ENCODE measurements at regions not wholly inside any gene's neighbourhood (a gene's known extent, or its start where the extent isn't known, plus 50 kb on each side); places are given as distances from the start of the nearest gene placed in this dataset.
"Not testable (repeated sequence)": the region's sequence is repeated elsewhere in the genome, so short reads cannot be mapped to it uniquely, and the experiment has no call there.

- DNase-seq, H3K4me1 Mint-ChIP-seq, H3K4me3 Mint-ChIP-seq, CTCF ChIA-PET, H3K27me3 Mint-ChIP-seq, H3K27ac Mint-ChIP-seq, H3K9me3 Mint-ChIP-seq, H3K36me3 Mint-ChIP-seq: not testable (repeated sequence)
These were observed 561.4 kb upstream of the CHAC2 start for GRCh38 chr2:53206226-53206625.

GRCh38 chr2:53202063-53202462 lies 565.5 kb upstream of the CHAC2 start:
- Mint-ChIP-seq H3K27ac (no peak overlapping the region), H3K36me3 (no peaks in the 10 kb centered on the region), H3K27me3 (no peaks in the 10 kb centered on the region), H3K9me3 (no peaks in the 10 kb centered on the region), H3K4me1 (no peaks in the 10 kb centered on the region), H3K4me3 (no peak overlapping the region)
- CTCF ChIA-PET: no interaction called here
- no peak for DNase-seq

DNA sequence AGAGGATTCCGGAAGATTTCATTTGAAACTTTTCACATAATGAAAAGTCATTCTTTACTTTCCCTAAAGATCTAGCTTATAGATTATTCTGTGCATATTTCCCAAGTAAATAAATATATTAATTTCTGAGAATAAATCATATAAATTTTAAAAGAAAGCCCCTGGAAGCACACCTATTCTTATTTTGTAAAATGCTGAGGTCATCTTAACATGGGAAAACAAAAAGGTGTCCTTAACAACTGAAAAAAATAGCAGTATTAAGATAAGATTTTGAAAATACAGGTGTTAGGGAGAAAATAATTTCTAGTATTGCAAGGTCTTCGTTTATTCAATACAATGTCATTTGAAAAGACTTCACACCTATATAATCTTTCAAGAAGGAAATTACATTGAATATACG lies 567.5 kb upstream of the CHAC2 start:
- Mint-ChIP-seq H3K9me3 (no peaks in the 10 kb centered on the region), H3K4me1 (no peaks in the 10 kb centered on the region), H3K27ac (no peak overlapping the region), H3K27me3 (no peaks in the 10 kb centered on the region), H3K36me3 (no peaks in the 10 kb centered on the region), H3K4me3 (no peak overlapping the region)
- no peak for DNase-seq
- CTCF ChIA-PET: no interaction called here

- H3K4me1 Mint-ChIP-seq: no peaks in the 10 kb centered on the region
- no peak for DNase-seq
- CTCF ChIA-PET: no interaction called here
- no peaks in the 10 kb centered on the region for H3K9me3 Mint-ChIP-seq
- H3K36me3 Mint-ChIP-seq: no peaks in the 10 kb centered on the region
- no peaks in the 10 kb centered on the region for H3K27me3 Mint-ChIP-seq
- no peak overlapping the region for H3K4me3 Mint-ChIP-seq
- no peak overlapping the region for H3K27ac Mint-ChIP-seq
These were observed 578.6 kb upstream of the CHAC2 start for GRCh38 chr2:53188851-53189510.

DNA sequence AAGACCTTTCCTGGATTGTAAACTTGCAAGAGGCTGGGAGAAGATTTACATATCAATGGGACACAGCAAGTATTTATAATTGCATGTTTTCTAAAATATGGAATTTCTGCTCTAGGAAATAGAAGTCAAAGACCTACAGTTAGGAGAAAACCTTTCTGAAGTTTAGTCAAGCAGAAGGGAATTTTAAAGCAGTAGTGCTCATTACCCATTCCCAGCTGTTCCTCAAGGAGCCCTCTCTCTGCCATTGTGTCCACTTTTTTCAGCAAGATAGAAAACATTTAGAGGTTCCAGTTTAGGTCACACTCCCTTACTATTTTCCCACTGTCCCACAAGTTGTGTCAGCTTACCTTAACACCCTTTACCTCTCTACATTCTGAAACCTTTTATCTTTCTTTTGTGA lies 584.0 kb upstream of the CHAC2 start:
- Mint-ChIP-seq H3K36me3 (no peaks in the 10 kb centered on the region), H3K4me3 (no peak overlapping the region), H3K4me1 (no peaks in the 10 kb centered on the region), H3K27me3 (no peaks in the 10 kb centered on the region), H3K27ac (no peak overlapping the region), H3K9me3 (no peaks in the 10 kb centered on the region)
- no peak for DNase-seq
- CTCF ChIA-PET: no interaction called here

DNA sequence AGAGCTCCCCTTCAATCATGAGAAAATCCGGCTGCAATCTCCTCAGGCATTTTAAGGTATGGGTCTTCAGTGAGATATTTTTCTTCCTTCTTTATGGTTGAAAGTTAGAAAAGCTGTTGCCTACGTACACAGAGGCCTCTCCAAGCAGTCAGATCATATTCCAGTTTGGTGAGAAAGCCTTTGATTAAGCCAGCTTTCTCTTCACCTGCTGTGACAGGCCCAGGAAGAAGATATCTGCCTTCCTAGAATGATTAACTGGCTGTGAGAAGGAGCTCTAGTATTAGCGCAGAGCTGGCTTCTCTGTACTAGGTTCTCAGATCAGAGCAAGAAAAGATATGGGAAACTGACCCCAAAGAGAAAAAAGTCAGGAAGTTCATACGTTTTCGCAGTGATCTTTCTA lies 585.0 kb upstream of the CHAC2 start:
- Mint-ChIP-seq H3K27ac (no peak overlapping the region), H3K27me3 (no peaks in the 10 kb centered on the region), H3K4me1 (no peaks in the 10 kb centered on the region), H3K4me3 (no peak overlapping the region), H3K9me3 (no peaks in the 10 kb centered on the region), H3K36me3 (no peaks in the 10 kb centered on the region)
- CTCF ChIA-PET: no interaction called here
- no peak for DNase-seq

DNA sequence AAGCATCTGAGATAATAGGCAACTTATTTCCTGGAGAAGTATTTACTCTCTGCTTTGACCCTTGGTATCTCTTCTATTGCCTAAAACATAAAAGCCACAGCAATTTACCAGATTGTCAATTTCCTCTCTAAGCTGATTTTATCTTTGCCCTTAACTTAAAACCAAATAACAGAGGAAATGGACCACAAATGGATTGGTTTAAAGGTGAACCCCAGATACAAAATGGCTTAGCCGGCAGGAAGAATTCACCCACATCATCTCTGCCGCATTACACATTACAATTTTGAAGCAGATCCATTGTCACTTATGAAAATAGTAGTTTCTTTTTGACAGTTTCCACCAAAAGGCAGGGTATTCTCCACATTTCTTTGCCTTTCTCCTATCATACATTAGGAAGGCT lies 585.8 kb upstream of the CHAC2 start:
- Mint-ChIP-seq H3K27me3 (no peaks in the 10 kb centered on the region), H3K9me3 (peaks cover 2% of the 10 kb centered on the region), H3K4me1 (no peaks in the 10 kb centered on the region), H3K4me3 (no peak overlapping the region), H3K36me3 (no peaks in the 10 kb centered on the region), H3K27ac (no peak overlapping the region)
- CTCF ChIA-PET: no interaction called here
- DNase-seq: no peak

DNA sequence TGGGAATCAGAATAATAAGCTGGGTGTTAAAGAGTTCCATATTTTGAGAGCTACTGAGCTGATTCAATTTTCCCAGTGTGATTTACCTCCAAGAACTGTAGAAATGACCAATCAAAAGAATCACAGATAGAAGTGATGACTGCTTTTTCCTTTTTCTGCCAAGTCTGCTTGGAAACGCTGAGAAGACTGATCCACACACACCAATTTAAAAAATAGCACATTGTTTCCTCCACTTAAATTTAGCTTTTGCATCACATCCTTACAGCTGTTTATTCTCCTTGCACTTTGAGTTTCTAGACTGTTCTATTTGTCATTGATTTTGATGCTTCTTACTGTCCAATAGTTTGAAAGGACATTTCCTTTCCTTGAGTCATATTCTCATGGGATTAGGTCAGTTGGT lies 590.3 kb upstream of the CHAC2 start:
- peaks cover 2% of the 10 kb centered on the region for H3K9me3 Mint-ChIP-seq
- H3K27me3 Mint-ChIP-seq: no peaks in the 10 kb centered on the region
- H3K4me1 Mint-ChIP-seq: no peaks in the 10 kb centered on the region
- no peak for DNase-seq
- H3K27ac Mint-ChIP-seq: no peak overlapping the region
- CTCF ChIA-PET: no interaction called here
- H3K4me3 Mint-ChIP-seq: no peak overlapping the region
- H3K36me3 Mint-ChIP-seq: no peaks in the 10 kb centered on the region

GRCh38 chr2:53174539-53174938 lies 593.1 kb upstream of the CHAC2 start:
- H3K4me1 Mint-ChIP-seq: no peaks in the 10 kb centered on the region
- no peak overlapping the region for H3K4me3 Mint-ChIP-seq
- H3K36me3 Mint-ChIP-seq: no peaks in the 10 kb centered on the region
- H3K27ac Mint-ChIP-seq: no peak overlapping the region
- CTCF ChIA-PET: no interaction called here
- DNase-seq: no peak
- H3K27me3 Mint-ChIP-seq: no peaks in the 10 kb centered on the region
- H3K9me3 Mint-ChIP-seq: peaks cover 2% of the 10 kb centered on the region

DNA sequence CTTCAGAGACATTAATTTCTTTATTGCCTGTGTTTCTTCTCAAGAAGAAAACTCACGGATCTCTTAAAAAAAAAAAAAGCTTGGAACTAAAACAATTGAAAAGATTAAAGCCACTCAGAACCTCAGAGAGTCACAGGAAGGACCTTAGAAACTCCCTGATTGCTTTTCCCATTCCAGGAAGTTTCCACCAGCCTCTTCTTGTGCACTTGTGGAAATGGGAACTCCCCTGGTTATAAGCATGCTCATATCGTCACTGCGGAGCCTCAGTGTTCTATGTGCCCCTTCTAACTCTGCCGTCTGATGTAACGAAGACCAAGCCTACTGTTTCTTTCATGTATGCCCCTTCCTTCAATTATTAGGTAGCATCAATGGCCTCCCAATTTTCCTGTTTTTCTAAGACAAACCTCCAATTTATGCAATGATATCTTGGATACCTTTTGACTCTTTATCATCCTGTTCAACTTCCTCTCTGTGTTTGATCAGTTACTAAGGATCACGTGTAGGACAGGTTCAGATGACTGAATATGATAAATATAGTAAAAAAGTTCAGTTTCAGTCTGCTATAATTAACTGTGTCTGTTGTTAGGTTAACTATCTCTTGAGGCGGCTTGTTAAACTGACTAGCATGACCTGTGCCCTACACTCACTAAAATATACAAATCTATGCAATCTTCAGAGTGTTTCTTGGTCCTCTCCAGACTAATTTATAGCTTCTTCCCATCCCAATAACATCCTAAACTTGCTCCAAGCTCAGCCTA lies 593.7 kb upstream of the CHAC2 start:
- no peaks in the 10 kb centered on the region for H3K36me3 Mint-ChIP-seq
- no peak overlapping the region for H3K27ac Mint-ChIP-seq
- no peak for DNase-seq
- H3K4me3 Mint-ChIP-seq: no peak overlapping the region
- CTCF ChIA-PET: no interaction called here
- H3K4me1 Mint-ChIP-seq: no peaks in the 10 kb centered on the region
- peaks cover 2% of the 10 kb centered on the region for H3K9me3 Mint-ChIP-seq
- no peaks in the 10 kb centered on the region for H3K27me3 Mint-ChIP-seq

- no peak overlapping the region for H3K4me3 Mint-ChIP-seq
- CTCF ChIA-PET: no interaction called here
- H3K36me3 Mint-ChIP-seq: no peaks in the 10 kb centered on the region
- H3K4me1 Mint-ChIP-seq: no peaks in the 10 kb centered on the region
- H3K27me3 Mint-ChIP-seq: no peaks in the 10 kb centered on the region
- no peak for DNase-seq
- H3K9me3 Mint-ChIP-seq: peaks cover 2% of the 10 kb centered on the region
- H3K27ac Mint-ChIP-seq: no peak overlapping the region
These were observed 594.5 kb upstream of the CHAC2 start for GRCh38 chr2:53173091-53173490.

DNA sequence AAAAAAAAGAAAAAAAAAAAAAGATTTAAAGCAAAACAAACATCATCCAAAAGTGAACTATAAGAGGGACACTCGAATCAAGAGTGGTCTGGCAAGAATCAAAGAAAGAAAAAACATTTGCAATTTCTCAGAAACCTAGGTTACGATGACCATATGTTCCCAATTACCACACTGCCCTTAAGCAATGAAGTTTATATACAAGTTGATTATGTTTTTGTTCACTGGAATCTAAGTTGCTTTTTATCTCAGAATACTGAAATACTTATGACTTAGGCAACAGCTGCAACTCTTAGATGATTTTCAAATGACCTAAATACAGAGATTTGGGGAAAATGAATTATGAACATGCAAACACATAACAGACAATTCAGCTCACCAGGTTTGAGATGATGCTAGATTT lies 597.1 kb upstream of the CHAC2 start:
- Mint-ChIP-seq H3K27me3 (no peaks in the 10 kb centered on the region), H3K4me1 (no peaks in the 10 kb centered on the region), H3K36me3 (no peaks in the 10 kb centered on the region), H3K4me3 (no peak overlapping the region), H3K9me3 (peaks cover 1% of the 10 kb centered on the region), H3K27ac (no peak overlapping the region)
- CTCF ChIA-PET: no interaction called here
- no peak for DNase-seq

GRCh38 chr2:53167227-53167626 lies 600.4 kb upstream of the CHAC2 start:
- DNase-seq: no peak
- CTCF ChIA-PET: no interaction called here
- no peaks in the 10 kb centered on the region for H3K4me1 Mint-ChIP-seq
- no peaks in the 10 kb centered on the region for H3K27me3 Mint-ChIP-seq
- no peaks in the 10 kb centered on the region for H3K36me3 Mint-ChIP-seq
- H3K9me3 Mint-ChIP-seq: peaks cover 3% of the 10 kb centered on the region
- no peak overlapping the region for H3K4me3 Mint-ChIP-seq
- no peak overlapping the region for H3K27ac Mint-ChIP-seq

DNA sequence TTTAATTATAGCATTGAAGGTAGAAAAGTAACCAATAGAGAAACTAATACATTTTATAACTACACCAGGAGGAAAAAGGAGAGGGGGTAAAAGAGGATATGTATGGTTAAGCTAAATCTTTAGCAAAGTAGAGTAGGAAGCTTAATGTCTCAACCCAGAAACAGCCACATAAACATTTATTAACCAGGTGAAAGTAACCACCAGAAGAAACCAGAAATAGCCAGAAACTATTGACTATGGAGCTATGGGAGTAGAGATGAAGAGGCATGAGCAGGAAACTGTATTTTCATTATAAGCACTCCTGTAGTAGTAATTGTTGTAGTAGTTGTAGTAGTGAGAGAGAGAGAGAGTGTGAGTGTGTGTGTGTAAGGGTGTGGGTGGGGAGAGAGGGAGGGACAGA lies 617.5 kb upstream of the CHAC2 start:
- H3K4me1 Mint-ChIP-seq: no peaks in the 10 kb centered on the region
- H3K27ac Mint-ChIP-seq: no peak overlapping the region
- DNase-seq: no peak
- H3K36me3 Mint-ChIP-seq: no peaks in the 10 kb centered on the region
- peaks cover 6% of the 10 kb centered on the region for H3K9me3 Mint-ChIP-seq
- CTCF ChIA-PET: no interaction called here
- no peaks in the 10 kb centered on the region for H3K27me3 Mint-ChIP-seq
- no peak overlapping the region for H3K4me3 Mint-ChIP-seq

DNA sequence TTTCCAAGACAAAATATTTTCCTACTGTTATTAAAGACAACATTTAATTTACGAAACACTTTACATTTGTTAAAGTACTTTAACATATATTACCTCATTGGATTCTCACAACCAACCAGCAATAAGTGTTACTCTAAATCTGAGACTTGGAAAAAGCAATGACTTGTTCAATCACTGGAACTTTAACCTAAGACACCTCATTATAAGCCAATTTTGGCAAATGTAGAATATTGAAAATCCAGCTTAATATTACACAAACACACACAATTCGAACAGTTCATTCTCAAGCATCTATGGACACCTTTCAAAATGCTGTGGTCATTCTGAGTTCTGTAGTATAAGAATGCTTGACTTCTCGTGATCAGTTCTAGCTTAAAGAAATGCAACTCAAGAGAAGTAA lies 619.4 kb upstream of the CHAC2 start:
- Mint-ChIP-seq H3K4me3 (no peak overlapping the region), H3K36me3 (no peaks in the 10 kb centered on the region), H3K4me1 (no peaks in the 10 kb centered on the region), H3K27me3 (no peaks in the 10 kb centered on the region), H3K27ac (no peak overlapping the region), H3K9me3 (peaks cover 6% of the 10 kb centered on the region)
- CTCF ChIA-PET: no interaction called here
- no peak for DNase-seq
